ENCODE measurements at regions not wholly inside any gene's neighbourhood (a gene's known extent, or its start where the extent isn't known, plus 50 kb on each side); places are given as distances from the start of the nearest gene placed in this dataset.

DNA sequence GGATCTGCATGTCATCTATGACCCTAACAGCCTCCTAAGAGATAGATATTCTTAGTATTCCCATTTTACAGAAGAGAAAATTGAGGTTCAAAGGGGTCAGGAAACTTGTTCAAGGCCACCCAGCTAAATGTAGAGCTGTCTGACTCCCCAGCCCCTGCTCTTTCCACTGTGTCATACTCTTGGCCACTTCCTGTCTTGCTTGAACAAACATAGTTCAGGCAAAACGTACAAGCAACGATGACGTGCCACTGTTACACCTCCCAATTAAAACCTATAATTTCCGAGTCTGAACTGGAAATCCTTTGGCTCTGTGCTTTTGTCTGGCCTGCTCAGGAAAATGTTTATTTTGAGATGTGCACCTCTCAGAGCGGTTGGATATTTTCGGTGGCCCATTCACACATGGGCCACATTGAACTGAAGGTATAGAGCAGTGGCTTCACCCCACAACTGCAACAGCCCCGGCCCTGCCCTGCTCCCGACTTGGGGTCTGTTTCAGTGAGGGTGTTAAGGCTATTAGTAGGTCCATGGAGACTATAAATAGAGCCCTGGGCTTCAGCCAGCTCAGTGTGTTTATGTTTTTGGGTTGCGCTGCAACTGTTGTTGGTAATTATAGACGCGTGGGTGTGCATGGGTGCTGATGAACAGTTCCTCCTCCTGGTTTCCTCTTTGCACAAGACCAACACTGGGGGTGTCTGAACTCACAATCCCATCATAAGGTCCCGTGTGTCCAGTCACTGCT lies 172.3 kb upstream of the ADO start:
- Histone ChIP-seq H3K4me1 (no peaks in the 10 kb centered on the region), H3K4me3 (ENCODE audit: low read depth, low read length) (no peak overlapping the region)

DNA sequence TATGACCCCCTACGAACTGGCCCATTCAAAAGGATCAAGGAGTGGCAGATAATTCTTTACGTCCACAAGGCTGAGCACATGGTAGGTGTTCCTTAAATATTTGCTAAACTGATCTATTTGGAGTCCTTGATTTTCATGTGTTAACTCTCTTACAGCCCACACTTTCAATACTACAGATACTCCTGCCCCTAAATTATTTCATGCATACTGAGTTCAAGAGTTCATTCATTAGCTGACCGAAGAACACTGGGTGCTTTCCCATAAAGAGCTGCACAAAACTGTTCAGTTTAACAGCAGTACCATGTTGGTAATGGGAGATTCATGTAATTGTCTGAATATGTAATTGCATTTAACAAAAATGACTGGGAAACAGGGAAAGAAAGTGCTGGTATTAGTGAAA lies 170.5 kb upstream of the ADO start:
- TF ChIP-seq CTCF (IDR thresholded peaks at IDR 0.05; ENCODE audit: low read depth, low read length), result no peak
- Histone ChIP-seq H3K4me3 (ENCODE audit: low read depth, low read length) (no peak overlapping the region), H3K27me3 (no peaks in the 10 kb centered on the region), H3K4me1 (no peaks in the 10 kb centered on the region), H3K9me3 (no peaks in the 10 kb centered on the region), H3K36me3 (no peaks in the 10 kb centered on the region)
- no peak for DNase-seq

More for the DNA sequence above, 172.3 kb upstream of the ADO start:
- no peak for DNase-seq
- Histone ChIP-seq H3K36me3 (no peaks in the 10 kb centered on the region), H3K27me3 (no peaks in the 10 kb centered on the region), H3K9me3 (no peaks in the 10 kb centered on the region)
- TF ChIP-seq CTCF (IDR thresholded peaks at IDR 0.05; ENCODE audit: low read depth, low read length), result no peak

DNA sequence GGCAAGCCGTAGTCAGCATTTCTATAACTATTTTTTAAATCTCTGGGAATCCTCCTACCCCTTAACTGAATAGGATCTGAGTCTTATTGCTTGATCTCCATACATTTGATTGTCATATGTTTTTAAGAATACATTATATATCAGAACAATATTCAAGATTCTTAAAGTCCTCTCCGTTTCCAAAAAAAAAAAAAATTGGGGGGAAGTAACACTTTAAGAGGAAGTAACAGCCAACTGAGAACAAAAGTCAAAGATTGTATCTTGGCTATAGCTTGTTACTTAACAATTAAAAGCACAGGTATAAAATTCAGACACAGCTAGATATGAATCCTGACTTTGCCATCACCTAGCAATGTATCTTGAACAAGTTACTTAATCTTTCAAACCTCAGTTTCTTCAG lies 169.9 kb upstream of the ADO start:
- Histone ChIP-seq H3K9me3 (no peaks in the 10 kb centered on the region), H3K36me3 (no peaks in the 10 kb centered on the region), H3K27me3 (no peaks in the 10 kb centered on the region), H3K4me3 (ENCODE audit: low read depth, low read length) (no peak overlapping the region), H3K4me1 (no peaks in the 10 kb centered on the region)
- no peak for DNase-seq
- TF ChIP-seq CTCF (IDR thresholded peaks at IDR 0.05; ENCODE audit: low read depth, low read length), result no peak

GRCh38 chr10:62635127-62635526 lies 169.4 kb upstream of the ADO start:
- no peaks in the 10 kb centered on the region for H3K27me3 ChIP-seq
- DNase-seq, result no peak
- H3K36me3 ChIP-seq, result no peaks in the 10 kb centered on the region
- H3K4me3 ChIP-seq (ENCODE audit: low read depth, low read length), result no peak overlapping the region
- H3K9me3 ChIP-seq, result no peaks in the 10 kb centered on the region
- TF ChIP-seq CTCF (IDR thresholded peaks at IDR 0.05; ENCODE audit: low read depth, low read length), result no peak
- no peaks in the 10 kb centered on the region for H3K4me1 ChIP-seq

DNA sequence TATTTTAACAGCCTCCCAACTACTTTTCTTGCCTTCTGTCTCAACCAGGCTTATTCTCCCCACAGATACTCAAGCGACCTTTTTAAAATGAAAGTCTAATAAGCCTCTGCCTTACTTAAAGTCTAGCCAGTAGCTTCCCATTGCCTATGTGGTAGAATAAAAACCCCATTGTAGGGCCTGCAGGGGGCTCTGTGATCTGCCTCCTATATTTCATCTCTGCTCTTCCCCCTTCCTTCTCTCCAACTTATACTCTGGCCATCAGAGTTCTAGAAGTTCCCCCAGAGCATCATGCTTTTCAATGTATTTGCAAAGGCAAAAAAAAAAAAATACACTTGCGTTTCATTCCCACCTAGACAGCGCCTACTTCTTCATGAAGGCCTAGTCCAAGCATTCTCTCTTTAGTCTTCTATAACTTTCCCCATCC lies 167.7 kb upstream of the ADO start:
- Histone ChIP-seq H3K4me3 (ENCODE audit: low read depth, low read length) (no peak overlapping the region), H3K36me3 (no peaks in the 10 kb centered on the region), H3K9me3 (no peaks in the 10 kb centered on the region), H3K4me1 (no peaks in the 10 kb centered on the region), H3K27me3 (no peaks in the 10 kb centered on the region)
- no peak for TF ChIP-seq CTCF (IDR thresholded peaks at IDR 0.05; ENCODE audit: low read depth, low read length)
- DNase-seq, result no peak

- no peak overlapping the region for H3K4me3 ChIP-seq (ENCODE audit: low read depth, low read length)
- no peak for TF ChIP-seq CTCF (IDR thresholded peaks at IDR 0.05; ENCODE audit: low read depth, low read length)
- no peak for DNase-seq
Observed at GRCh38 chr10:62637249-62638061, 167.1 kb upstream of the ADO start.

More at GRCh38 chr10:62637249-62638061, 167.1 kb upstream of the ADO start:
- H3K9me3 ChIP-seq, result no peaks in the 10 kb centered on the region
- no peaks in the 10 kb centered on the region for H3K4me1 ChIP-seq
- H3K27me3 ChIP-seq, result no peaks in the 10 kb centered on the region
- no peaks in the 10 kb centered on the region for H3K36me3 ChIP-seq

All from BE2C (cell line).